GM18861 (cell line): ENCODE measurements at regions not wholly inside any gene's neighbourhood (a gene's known extent, or its start where the extent isn't known, plus 50 kb on each side); places are given as distances from the start of the nearest gene placed in this dataset.
"Not testable (repeated sequence)": the region's sequence is repeated elsewhere in the genome, so short reads cannot be mapped to it uniquely, and the experiment has no call there.

ENCODE experiments used
- ATAC-seq: cut with Tn5 transposase; IDR thresholded peaks from one replicate; pipeline ENCODE4 v1.9.1; 2021; ENCODE audit not compliant: unreplicated experiment

DNA sequence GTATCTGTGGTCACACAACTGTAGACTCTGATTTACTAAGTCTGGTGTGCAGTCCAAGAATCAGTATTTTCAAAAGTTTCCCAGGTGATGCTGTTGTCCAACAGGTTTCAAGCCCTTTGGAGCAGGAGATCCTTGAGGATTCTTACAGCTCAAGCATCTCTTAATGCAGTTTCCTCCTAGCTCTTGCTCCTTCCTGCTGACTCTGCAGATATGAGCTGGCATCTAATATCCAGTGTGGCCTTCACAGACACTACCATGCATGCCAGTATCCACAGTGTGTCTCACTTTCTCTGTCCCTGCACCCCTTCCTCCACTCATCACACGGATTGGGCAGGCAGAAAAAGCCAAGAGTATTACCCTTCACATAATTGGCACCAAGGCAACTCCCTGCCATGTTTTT lies 182.2 kb upstream of the TNC start:
- ATAC-seq = no peak

DNA sequence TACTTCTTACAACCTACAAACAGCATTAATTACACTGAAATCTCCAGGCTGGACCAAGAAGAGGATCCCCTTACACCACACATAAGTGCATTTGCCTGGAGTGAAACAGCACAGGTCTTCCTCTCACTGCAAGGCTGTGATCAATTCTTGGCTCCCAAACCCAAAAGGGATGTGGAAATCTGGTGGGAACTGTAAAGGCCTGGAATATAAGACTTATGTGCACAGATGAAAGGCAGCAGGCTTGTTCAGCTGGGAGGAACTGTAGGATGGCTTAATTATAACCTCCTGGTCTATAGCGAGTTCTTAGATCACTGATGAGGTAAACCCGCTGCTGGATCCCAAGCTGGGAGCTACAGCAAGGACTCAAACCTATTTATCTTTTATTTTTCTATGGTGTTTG lies 182.9 kb upstream of the TNC start:
- ATAC-seq = no peak

DNA sequence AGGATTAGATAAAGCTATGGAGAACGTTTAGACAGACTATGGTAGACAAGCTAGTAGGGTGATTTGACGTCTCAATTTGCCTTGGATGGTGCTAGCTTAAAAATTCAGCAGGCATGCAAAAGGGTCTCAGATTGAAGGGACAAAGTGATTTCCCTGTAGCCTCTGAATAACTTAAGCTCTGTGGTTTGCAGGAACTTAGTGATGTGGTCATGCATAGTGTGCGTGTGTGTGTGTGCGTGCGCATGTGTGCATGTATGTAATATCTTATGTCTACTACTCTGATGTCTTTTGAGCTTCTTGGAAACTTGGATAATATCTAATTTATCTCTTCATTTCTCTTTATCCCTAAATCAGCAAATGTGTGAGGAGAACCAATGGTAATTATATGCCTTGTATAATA lies 183.6 kb upstream of the TNC start:
- no peak for ATAC-seq

DNA sequence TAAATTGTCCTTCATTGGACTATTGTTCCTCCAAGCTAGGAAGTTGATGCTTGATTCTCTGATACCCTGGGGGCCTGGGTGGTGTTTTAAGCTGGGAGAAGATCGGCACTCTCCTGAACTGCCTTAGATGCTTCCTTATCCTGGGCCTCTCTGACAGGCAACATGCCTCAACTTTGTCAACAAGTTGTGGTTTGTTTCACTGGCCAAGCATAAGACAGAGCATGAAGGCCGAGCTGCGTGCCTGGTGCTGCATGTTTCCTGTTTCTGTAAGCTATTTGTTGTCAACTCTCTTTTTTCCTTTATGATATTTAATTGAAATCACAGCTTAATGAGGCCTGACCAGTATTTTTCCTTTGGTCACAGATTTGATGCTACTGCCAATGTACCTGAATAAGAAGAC lies 187.6 kb upstream of the TNC start:
- ATAC-seq = no peak

DNA sequence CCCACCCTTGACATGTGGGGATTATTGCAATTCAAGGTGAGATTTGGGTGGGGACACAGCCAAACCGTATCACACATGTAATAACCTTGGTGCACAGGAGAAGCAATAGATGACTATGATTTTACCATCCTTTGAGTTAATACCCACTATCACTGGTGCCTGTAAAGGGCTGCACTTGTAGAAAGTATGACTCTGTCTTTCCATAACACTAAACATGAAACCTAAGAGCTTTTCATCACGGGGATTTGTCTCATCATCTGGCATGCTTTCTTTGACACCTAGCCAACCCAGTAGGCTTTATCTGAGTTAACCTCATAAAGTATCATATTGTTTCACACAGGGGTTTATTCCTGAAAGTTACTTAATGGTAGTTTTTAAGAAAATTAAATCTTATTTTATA lies 188.9 kb upstream of the TNC start:
- ATAC-seq = no peak

DNA sequence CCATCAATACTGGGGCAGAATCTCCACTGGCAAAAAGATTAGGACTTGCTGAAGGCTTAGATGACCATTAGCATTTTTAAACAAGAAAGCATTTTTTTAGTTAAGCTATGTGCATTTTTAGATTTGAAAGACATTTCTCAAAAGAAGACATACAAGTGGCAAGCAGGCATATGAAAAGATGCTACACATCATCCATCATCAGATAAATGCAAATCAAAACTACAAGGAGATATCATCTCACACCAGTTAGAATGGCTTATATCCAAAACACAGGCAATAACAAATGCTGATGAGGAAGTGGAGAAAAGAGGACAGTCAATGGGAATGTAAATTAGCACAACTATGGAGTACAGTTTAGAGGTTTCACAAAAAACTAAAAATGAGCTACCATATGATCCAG lies 195.6 kb upstream of the TNC start:
- no peak for ATAC-seq

DNA sequence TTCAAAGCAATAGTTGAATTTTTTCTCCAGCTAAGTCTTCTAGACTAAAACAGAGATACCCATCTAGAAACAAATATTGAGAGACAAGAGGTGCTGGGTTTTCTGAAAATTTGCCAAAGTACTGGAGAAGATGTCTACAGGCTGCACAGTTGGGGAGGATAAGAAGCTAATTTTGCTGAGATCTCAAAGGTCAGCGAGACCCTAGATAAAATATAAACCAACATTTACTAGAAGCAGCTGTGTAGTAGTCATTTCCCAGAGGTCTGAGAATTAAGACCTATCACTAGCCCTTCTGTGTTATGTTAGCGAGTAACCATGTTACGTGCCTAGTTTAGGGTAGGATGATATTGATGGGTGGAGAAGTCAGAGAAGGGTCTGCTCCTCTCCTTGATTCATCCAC lies 208.5 kb upstream of the TNC start:
- ATAC-seq = no peak

DNA sequence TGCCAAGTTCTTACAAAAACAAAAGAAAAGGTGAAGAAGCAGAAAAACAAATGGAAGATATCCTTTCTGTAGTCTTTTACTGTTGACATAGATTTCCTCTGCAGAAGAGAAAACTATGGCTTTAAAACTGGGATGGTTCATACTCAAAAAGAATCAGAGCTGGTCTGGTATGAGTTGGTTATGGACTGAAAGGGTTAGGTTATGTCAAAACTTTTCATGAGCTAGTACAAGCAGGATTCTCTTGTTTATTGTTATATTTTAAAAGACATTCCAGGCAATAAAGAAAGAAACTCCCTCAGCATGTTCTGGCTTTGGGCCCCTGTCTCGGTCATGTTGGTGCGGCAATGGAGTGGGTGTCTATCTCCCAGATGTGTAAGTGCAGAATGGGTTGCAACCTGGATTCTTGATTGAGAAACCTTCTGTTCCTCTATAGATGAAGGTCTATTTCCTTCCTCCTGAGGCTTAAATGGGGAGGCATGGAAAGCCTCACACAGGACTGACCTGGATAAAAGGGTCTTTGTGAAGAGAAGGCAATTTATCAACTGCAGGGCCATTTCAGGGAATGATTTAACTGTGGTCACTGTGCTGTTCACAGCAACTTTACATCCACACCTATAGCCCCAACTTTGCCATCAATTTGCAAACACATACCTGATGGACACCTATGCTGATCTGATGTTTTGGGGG lies 209.6 kb upstream of the TNC start:
- ATAC-seq = no peak

DNA sequence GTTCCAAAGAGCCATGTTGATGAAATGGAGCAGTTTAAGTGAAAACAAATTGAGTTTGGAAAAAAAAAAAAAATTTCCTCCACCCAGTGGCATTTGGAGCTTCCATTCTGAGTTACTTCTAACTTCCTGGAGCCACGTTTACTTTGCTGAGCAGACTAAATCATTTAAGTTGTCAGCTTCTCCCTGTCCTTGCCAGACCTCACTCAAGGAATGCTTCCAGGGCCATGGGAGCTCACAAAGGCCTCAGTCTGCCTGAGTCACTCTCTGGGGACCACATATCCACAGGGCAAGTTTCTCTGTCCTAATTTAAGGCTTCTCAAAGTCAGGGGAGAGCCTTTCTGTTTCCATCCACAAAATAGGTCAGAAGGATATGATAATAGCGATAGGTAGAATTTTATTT lies 210.3 kb upstream of the TNC start:
- no peak for ATAC-seq

DNA sequence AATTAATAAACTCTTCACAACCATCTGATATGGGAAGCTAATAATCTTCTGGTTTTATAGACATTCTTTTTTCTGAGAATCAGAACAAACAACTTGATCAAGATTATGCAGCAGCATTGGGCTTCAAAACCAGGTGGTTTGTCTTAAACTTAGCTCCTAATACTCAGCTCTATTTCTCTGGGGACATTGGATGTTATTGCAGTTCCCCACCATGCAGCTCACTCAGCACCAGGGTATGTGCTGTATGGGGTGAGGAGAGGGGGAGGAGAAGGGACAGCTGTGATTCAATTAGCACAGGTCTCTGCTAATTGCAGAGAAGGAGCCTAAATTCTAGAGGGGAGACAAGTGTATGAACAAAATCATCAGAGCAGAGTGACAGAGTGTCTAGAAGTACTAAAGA lies 210.7 kb upstream of the TNC start:
- ATAC-seq = no peak

DNA sequence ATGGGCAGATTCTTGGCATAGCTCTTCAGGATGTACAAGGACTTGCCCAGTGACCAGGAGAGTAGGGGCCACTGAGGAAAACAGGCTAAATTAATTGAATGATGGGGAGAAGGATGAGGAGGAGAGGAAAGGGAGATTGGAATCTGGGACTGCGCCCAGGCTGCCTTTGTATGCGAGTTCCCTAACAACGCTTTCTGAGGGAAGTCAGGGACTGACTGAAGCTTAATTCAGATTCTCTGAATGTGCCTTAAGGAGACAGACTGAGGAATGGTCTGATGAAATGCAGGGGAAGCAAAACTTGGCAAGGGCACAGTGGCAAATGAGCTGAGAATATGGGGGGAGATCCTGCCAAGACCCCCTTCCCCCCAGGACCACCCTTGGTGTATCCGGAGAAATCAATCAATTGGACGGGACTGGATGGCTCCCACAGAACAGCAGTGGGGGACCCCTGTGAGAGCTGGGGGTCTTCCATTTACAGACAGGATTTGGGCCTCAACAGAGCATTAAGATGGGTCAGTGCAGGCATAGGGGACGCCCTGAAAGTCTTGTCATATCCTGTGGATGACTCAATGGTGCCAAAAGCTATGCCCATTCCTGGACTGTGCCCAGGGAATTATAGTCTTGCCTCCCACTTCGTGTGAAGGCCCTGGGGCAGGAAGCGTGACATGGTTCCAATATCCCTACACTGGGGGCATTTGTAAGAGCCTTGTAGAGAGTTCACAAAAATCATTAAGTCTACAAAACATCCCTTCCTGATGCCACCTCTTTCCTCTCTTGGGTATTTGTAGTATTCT lies 215.5 kb upstream of the TNC start:
- ATAC-seq = no peak

DNA sequence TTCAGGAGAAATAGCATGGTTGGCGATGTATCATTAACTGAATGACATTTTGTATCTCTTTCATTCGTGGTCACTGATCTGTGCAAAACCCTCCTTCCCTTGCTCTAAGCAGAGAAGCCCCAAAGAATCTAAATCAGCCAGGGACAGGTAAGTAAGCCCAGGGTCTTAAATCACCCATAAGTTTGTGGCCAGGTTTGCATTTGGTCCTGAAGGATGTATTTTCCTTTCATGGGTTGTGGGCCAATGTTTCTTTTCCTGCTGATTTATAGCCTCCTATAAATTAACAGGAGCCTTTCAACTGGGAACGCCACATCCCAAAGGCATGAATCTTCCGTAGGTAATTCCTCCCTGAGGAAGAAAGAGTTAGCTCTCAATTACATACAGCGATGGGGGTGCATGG lies 217.5 kb upstream of the TNC start:
- ATAC-seq = no peak

DNA sequence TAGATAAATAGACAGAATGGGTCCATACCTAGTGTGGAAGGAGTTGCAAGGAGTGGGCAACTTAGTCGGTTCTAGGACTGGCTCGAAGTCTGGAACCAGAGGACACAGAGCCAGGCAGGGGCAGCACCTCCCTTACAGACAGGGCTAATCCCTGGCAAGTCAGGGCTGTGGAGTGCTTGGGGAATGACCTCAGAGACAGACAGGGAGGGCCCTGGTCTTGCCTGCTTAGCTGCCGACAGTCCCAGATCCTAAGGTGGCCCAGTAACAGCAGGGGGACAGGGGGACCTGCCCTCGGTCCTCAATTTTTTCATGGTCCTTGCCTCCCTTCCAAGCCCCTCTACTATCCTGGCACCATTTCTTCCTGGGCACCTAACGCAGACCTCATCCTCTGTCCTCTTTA lies 222.4 kb upstream of the TNC start:
- ATAC-seq = no peak

DNA sequence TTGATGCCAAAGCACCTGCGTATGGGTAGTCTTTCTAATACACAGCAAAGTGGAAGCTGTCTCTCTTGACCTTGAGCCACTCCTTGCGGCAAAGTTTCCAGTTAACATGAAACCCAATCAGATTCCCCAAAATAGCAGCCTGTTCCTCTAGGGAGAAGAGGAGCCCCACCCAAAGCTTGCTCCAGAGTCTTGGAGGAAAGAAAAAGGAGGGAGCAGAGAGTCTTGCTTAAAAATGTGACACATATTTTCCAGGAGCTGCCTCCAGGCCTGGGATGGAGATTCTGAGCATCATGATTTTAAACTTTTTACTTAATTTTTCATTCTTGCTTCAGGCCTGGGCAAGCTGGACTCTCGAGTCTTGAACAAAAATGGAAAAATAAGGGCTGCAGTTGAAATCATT lies 223.5 kb upstream of the TNC start:
- ATAC-seq = no peak

DNA sequence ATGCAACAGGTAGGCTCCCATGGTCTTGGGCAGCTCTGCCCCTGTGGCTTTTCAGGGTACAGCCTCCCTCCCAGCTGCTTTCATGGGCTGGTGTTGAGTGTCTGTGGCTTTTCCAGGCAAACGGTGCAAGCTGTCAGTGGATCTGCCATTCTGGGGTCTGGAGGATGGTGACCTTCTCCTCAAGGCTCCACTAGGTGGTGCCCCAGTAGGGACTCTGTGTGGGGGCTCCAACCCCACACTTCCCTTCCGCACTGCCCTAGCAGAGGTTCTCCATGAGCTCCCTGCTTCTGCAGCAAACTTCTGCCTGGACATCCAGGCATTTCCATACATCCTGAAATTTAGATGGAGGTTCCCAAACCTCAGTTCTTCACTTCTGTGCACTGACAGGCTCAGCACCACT lies 229.8 kb upstream of the TNC start:
- not testable (repeated sequence) for ATAC-seq

DNA sequence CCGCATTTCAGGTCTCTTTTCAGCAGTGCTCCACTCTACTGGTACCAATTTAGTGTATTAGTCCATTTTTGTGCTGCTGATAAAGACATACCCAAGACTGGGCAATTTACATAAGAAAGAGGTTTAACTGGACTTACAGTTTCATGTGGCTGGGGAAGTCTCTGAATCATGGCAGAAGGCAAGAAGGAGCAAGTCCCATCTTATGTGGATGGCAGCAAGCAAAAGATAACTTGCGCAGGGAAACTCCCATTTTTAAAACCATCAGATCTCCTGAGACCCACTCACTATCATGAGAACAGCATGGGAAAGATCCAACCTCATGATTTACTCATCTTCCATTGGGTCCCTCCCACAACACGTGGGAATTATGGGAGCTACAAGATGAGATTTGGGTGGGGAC lies 231.0 kb upstream of the TNC start:
- ATAC-seq = not testable (repeated sequence)

DNA sequence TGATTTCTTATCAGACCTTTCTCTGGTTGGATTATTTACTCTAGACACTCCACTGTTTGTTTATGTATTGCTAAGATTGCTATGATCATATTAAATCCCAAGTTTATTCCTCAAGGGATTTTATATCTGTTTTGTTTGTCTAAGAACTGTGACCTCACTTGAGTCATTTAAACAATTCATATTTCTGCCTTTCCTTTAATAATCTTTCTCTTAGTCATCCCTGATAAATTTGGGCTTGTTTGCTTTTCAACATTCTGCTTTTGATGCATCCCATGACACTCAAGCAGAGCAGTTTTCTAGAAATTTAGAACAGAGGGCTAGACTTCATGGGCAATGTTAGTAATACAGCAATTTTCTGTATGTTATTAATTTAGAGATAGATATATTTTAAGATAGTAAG lies 231.6 kb upstream of the TNC start:
- no peak for ATAC-seq

DNA sequence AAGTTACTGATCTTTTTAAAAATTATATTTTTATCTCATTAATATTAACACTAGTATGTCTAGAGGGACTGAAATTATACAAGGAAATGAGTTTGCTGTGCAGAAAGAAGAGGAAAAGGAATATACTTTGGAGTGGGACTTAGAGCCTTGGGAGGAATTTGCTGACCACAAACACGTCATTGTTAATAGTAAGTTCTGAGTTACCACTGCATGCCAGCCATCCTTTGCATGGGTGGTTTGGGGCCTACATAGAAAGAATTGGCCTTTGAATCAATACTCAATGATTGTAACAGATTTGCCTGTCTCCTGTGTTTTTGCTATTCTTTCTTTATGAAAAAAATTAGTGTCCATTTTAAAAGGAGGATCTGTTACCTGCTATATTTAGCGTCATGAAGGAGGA lies 232.6 kb upstream of the TNC start:
- ATAC-seq = no peak

DNA sequence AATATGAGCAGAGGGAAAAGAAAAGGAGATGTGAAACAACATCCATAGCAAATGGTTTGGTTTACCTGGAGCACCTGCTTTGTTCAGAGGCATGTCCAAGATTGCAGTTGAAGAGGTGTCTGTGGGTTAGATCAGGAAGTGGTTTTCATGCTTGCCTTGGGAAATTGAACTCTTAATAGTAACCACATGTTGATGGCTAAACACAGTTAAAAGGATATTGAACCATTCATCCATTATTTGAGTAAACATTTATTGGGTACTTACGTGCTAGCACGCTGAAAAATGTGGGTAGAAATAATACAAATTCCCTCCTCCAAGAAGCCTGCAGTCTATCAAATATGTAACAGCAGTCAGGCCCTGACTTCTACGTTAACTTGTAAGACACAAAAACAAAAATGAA lies 235.7 kb upstream of the TNC start:
- ATAC-seq = no peak

DNA sequence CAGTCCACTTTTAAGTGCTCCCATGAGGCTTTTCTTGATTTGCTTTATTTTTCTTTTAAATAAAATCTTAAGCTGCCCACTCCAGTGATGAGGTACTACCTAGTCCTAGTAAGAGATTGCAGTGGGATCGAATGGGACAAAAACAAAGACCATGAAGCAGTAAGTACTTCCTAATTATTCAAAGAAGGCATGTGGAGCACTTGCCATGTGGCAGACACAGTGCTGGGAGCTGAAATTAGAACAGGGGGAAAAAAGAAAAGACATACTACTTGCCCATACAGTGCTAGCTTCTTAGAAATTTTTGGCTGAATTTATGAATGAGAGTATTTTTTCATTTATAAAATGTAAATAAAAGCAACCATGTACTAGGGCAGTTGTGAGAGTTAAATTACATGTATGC lies 239.9 kb upstream of the TNC start:
- ATAC-seq = no peak

DNA sequence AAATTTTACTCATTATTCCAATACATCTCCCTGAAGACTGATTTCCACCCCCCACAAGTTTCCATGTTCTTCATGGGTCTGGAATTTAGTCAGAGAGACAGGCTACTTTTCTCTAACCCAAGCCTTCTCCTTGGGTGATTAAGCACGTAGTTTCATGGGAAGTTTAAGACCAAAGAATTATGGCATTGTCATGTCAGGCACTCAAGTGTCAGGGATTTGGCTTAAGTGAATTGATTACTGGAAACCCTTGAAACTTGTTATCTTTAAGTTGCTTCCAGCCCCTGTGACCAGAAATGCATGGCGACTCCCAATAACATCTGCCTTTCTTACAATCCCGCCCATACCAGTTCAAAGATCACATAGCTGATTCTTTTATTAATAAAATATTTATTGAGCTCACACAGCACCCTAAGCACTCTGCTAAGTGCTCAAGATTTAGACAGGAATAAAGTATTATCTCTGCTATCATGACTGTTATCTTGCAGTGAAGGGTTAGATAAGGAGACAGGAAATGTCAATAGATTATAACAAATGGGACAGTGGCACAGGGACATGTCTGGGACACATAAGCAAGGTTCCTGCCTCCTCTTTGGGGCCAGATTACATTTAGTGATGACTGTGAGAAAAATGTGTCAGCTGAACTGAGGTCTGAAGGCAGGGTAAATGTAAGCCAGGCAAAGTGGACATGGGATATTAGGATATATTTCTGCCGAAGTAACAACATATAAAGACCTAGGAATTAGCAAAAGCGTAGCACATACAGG lies 241.2 kb upstream of the TNC start:
- no peak for ATAC-seq

DNA sequence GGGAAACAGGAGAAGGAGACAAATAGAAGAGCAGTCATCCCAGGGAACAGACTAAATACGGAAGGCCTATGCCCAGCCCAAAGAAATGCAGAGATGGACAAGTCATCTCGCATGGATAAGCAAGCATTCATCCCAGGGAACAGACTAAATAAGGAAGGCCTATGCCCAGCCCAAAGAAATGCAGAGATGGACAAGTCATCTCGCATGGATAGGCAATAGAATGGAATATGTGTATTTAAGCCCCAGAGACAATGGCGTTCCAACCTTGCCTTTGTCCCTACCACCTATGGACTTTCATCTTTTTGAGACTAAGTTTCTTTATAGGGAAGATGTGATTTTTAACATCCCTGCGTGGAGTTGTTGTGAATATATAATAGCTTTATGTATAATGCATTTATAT lies 242.2 kb upstream of the TNC start:
- no peak for ATAC-seq
